ENCODE measurements at regions not wholly inside any gene's neighbourhood (a gene's known extent, or its start where the extent isn't known, plus 50 kb on each side); places are given as distances from the start of the nearest gene placed in this dataset.

- TF ChIP-seq ZFP36 (IDR thresholded peaks at IDR 0.05; ENCODE audit: borderline replicate concordance, partially characterized antibody) (no peak), CTCF (IDR thresholded peaks at IDR 0.05) (no peak)
Measured at GRCh38 chr6:26254724-26255123, 110.3 kb upstream of the BTN3A2 start.

All from A549 (cell line).